GM12873 (cell line): ENCODE measurements at regions not wholly inside any gene's neighbourhood (a gene's known extent, or its start where the extent isn't known, plus 50 kb on each side); places are given as distances from the start of the nearest gene placed in this dataset.

ENCODE experiments used
- CTCF ChIP-seq: IDR thresholded peaks from 2 replicates; pipeline ENCODE4 v1.5.1; 2012; ENCODE audit warnings: low read depth, mild to moderate bottlenecking, moderate library complexity, low read length, control low read depth; ENCODE audit not compliant: insufficient read depth; ENCODE audit errors: missing control alignments

GRCh38 chr20:57774111-57774880 lies 64.5 kb upstream of the PMEPA1 start:
- no peak for TF ChIP-seq CTCF

GRCh38 chr20:57773059-57773815 lies 63.4 kb upstream of the PMEPA1 start:
- no peak for TF ChIP-seq CTCF

GRCh38 chr20:57772349-57772964 lies 62.6 kb upstream of the PMEPA1 start:
- no peak for TF ChIP-seq CTCF

- TF ChIP-seq CTCF = no peak
These were observed 61.3 kb upstream of the PMEPA1 start for GRCh38 chr20:57770852-57771720.

- TF ChIP-seq CTCF = no peak
These were observed 59.9 kb upstream of the PMEPA1 start for GRCh38 chr20:57769756-57770155.

- no peak for TF ChIP-seq CTCF
These were observed 58.7 kb upstream of the PMEPA1 start for GRCh38 chr20:57768519-57768918.
